HG03039 (cell line): ENCODE measurements at regions not wholly inside any gene's neighbourhood (a gene's known extent, or its start where the extent isn't known, plus 50 kb on each side); places are given as distances from the start of the nearest gene placed in this dataset.
A peak's percentile ranks its signal among the peaks of the same experiment; 100 is the strongest.
"Not testable (repeated sequence)": the region's sequence is repeated elsewhere in the genome, so short reads cannot be mapped to it uniquely, and the experiment has no call there.

Experiments used
- ATAC-seq: cut with Tn5 transposase; IDR thresholded peaks from one replicate; pipeline ENCODE4 v1.9.1; 2021; ENCODE audit warnings: mild to moderate bottlenecking, moderate library complexity; ENCODE audit not compliant: unreplicated experiment

DNA sequence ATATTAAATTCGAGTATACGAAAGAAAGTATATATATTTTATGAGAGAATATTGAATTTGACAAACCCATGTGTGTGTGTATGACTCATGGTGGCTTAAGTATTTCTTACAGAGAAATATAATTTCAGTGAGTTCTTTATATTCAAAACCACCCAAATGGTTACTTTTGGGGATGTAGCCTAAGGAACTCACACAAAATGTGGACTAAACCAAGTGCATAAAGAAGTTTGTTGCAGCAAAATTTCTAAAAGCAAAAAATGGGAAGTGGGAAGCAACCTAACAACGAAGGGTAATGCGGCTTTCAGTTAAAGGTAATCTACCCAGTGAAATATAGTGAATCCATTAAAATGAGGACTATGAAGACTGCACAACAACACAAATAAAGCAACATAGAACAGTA lies 277.1 kb downstream of the EDEM1 start:
- no peak for ATAC-seq

DNA sequence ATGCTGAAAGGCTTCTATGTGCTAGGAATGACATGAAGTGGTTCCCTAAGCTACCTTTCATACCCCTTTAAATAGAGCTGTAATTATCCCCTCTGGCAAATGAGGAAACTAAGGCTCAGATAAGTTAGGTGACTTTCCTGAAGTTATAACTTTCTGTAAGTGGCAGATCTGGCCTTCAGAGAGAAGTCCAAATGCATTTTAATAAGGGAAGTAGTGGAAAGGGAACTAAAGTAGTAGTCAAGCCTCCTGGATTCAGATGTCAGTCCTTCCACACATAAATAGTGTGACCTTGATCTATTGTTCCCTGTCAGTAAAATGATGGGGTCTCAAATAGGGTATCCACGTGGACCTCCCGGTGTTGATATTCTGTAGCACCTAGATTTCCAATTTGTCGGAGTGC lies 277.7 kb downstream of the EDEM1 start:
- no peak for ATAC-seq

DNA sequence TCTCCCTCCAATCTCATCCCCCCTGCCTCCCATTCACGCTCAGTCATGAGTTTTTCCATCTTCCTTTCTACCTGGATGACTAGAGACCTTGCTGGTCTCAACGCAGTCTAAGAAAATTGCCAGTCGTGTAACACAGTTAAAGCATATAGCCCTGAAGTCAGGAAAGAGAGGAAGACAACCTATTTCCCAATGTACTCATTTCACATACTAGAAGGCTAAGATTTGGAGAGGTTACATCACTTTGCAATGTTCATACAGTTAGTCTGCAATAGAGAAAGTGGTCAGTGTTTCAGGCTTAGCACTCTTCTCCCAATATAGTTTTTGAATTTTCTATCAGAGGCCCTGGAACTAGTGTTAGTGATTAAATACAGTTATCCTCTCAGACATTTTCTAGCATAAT lies 278.6 kb downstream of the EDEM1 start:
- ATAC-seq, result no peak

DNA sequence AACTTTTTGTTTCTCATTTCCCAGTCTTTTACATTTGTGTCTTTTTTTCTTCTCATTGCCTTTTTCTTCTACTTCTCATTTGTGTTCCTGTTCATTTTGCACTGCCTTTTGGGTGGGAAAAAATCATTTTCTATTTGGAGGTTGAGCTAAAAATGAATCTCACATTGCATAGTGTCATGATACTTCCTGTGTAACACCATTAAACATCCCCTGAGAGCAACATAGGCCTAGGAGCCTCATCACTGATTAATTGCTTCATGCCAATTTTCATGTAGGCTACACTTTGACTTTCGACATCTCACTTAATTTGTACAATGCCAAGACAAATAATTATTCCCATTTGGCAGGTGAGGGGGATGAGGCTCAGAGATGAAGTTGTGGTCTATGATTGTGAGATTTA lies 279.2 kb downstream of the EDEM1 start:
- ATAC-seq, result no peak

DNA sequence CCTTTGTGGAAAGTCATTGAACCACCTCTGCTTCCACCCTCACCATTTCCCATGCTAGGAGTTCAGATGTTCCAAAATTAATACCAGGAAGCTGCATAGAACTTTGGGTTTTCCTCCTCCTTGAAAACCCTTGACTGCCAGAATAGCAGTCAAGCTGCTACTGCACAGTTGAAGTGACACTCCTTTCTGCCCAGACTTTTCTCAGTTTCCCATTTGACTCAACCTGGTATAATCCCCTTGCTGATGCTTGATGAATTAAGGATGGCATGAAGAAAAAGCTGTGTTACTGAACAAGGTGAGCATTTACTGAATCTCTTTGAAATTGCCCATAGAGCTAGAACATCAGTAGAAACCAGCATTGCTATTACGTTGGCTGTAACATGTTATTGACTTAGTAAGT lies 286.0 kb downstream of the EDEM1 start:
- no peak for ATAC-seq

DNA sequence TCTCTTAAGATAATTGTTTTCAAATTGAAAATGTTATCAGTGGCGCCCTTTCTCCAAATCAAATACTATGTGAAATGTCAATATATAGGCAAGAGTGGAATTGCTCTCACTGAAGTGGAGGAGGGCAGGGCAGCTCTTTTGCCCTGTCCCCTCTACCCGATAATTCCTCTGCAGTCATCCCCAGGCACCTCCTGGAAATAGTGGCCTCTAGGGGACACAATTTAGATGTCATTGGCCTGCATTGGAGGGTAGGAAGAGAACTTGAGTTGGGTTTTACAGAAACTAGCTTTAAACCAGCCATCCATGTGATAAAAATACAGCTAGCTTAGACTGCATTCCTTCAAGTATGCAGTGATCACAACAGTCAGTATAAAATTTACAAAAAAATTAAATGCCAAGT lies 288.9 kb downstream of the EDEM1 start:
- ATAC-seq, result no peak

DNA sequence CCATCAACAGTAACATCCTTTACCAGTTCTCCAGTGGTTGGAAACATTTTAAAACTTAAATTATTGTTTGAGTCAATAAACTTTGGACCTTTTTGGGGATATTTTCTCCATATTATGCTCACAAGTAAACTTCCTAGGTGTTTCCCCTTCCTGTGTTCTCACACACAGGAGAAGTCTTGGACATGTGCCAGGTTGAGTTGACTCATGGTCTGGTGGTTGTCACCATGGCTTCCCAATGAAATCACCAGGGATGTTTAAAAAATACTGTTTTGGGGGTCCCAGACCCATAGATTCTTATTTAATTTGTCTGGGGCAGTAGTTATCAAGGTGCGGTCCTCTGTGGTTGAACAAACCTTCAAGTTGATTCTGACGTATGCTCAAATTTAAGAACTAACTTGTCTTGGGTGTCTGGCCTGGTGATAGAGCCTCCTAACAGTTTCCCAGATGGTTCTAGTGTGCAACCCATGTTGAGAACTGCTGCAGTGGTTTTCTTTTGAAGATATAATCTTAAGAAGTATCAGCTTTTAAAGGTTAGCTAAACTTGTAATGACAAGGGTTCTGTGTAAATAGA lies 291.8 kb downstream of the EDEM1 start:
- no peak for ATAC-seq

DNA sequence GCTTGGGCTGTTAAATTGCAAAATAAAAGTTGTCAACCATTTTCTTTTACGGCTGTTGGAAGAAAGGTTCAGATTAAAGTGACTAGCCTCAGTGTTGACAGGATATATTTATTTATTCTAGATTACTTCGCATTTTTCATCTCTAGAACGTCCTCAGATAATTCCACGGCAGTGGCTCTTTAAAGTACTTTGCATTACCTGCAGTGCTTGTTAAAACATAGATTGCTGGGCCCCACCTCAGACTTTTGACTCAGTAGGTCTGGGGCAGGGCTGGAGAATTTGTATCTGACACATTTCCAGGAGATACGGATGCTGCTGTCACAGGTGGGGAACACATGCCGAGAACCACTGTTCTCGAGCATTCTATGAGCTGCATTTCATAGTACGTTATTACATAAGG lies 292.7 kb downstream of the EDEM1 start:
- ATAC-seq, result no peak

DNA sequence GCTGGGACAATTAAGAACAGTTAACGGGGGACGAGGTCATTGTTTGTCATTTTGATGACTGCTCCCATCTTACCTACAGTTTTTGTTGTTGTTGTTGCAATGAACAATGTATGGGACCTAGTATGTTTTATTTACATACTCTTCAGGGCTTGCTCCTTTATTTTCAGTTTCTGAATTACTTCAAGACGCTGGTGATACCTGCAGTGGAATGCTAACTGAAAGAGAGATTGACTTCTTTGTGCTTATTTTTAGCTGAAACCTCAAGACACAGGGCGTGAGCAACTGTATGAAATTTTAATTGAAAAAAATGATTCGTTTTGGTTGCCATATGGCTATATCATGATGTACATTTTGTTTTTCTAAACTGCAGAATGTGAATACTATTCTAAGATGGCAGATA lies 297.9 kb downstream of the EDEM1 start:
- peak; percentile 95 for ATAC-seq

DNA sequence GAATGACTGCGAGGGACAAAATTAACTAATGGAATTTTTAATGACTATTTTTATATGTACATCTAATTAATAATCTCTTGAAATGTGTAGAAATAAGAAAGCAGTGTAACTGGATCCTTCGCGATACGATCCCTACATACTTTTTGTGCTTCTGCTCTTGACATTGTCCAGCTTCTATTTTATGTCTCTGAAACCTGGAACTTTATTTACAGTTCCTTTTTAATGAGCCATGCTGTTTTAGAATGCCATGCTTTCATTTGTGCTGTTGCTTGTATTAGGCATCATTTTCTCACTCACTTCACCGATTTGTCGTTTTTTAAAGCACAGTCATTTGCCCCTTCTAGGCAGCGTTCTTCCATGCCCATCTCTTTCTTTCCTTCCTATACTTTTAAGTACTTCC lies 301.3 kb downstream of the EDEM1 start:
- no peak for ATAC-seq

DNA sequence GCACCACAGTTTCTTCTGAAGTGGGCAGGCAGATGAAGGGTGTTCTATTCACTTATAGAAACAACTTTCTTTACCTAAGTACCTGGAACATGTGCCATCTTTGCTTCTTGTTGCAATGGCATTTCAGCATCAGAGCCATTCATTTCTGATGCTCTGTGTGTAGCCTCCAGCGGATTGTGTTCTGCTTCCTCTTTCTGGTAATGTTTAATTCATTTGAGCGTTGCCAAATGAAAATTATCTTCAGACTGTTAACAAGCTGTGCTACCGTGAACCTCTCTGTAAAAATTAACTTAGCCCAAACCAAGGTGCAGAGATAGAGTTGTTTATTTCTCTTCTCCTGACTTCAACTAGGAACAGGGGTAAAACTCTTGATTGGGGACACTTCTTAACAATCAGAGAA lies 302.0 kb downstream of the EDEM1 start:
- no peak for ATAC-seq

DNA sequence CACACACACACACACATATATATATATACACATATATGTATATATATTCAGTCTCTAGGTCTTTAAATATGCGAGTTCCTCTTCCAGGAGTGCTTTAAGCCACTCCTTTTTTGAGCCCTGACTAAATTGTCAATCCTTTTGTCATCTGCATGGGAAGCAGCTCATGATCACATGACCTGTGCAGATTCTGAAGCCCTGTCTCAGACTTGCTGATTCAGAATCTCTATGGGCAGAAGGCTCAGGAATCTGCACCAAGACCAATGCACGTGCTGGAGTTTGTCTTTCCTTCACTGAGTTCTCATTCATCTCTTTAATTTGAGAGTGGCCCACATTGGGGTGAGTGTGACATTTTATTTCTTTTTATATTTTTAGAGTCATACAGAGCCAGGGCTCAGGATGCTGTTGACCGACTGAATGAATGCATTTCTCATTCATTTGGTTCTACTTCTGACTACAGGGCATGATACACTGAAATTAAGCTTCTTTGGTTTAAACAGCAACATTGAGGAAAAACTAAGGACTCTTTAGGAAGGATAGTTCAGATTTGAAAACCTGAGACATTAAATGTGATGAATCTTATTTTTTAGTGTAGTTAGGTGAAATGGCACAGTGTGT lies 307.5 kb downstream of the EDEM1 start:
- ATAC-seq, result no peak

DNA sequence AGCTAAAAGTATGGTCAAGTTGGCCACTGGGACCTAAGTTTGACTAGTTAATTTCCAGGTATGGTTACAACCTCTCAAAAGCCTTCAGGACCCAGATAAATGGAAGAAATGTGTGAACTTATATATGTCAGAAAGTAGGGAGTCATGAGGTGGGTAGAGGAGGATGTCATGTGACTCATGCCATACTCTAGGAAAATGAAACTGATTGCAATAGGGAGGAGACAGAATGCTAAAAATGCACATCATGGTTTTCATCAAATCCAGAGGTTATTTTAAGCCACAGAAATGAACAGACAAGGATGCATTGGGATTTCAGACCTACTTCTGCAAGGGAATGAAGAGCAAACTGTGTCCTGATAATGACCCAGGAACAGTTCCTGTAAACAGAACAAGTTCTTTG lies 310.0 kb downstream of the EDEM1 start:
- ATAC-seq, result no peak

DNA sequence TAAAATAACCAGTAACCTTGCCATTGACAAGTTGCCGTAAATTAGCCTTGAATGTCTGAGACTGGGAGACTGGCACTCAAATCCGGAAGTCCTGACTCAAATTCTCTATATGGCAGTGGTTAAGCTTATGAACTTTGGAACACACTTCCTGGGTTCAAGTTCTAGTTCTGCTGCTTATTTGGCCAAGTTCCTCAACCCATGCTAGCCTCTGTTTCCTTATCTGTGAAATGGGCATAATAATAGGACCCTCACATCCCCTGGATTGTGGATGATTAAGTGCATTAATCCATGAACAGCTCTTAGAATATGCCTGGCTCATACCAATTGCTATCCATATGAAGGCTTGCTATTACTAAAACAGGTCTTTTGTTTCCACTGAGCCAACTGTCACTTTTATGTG lies 311.5 kb downstream of the EDEM1 start:
- peak; percentile 31 for ATAC-seq

DNA sequence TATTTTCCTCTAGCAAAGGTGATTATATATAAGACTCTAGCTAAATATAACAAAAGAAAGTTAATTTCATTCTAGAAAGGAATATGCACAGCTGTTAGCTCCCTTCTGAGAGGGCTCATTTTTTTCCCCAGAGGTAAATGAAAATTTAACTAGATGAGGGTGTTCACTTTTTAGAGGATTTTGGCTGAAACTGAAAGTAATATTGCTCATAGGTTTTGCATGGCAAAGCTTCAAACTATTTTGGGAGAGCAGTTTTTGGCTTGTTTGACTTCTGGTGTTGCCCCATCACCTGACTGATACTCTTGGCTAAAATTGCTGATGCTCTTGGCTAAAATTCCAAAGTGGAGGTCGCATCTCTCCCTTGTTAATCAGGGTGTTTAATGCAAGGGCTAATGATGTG lies 311.9 kb downstream of the EDEM1 start:
- peak; percentile 83 for ATAC-seq

DNA sequence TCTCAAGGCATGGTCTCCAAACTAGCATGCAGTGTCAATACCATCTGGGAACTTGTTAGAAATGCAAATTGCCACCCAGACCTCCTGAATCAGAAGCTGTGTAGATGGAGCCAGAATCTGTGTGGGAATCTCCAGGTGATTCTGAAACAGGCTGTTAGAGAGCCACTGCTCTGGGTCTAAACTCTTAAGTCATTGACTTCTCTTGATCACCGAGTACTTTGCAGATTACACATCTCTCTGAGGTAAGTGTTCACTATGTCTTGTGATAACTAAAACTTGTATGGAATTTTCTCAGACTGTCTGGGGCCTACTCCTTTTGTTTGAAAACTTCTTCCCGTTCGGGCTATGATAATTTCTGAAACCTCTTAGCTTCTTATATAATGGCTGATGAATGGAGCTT lies 315.6 kb downstream of the EDEM1 start:
- no peak for ATAC-seq

DNA sequence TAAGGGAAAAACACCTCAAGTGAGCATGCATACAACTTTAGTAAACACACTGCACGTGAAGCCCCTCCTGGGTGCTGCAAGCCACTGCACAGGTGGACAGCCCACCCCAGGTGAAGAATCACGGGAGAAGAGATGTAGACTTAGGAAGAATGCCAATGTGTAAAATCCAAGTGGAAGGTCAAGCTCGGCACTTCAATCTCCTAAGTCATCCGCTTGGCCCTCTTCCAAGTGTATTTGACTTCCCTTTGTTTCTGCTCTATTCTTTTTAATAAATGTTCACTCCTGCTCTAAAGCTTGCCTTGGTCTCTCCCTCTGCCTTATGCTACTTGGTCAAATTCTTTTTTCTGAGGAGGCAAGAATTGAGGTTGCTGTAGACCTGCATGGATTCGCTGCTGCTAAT lies 316.6 kb downstream of the EDEM1 start:
- ATAC-seq, result no peak

DNA sequence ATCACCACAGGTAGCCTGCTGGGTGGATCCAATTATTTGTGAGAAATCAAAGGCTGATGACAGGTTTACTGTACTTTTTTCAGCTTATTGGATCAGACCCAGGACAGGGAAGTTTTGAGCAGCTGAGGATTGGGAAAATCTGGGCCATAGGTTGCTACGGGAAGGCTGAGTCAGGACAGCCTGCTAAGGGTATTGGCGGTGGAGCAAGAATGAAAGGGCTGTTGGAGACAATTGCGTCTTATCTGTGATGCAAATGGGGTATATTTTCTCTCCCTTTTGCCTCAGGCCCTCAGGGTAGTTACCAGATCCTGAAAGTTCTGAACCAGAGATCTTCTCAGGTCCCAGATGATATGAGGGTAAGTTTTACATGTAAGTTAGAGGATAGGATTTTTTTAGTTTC lies 317.7 kb downstream of the EDEM1 start:
- no peak for ATAC-seq

DNA sequence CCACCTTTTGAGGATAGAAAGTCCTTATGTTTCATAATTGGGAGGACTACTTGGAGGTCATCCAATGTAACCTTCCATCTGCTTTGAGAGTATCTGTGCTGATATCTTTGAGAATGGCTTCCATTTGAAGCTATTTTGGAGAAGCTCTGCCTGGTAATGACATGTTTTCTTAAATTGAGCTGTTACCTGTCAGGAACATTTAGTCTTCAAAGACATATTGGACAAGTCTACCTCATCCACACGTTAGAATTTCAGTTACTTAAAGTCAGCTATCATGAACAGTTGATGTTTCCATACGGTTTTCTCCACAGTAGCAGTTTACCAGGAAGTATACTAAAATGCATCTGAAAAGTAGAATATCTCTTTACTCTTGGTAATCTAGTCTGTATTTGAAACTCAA lies 318.5 kb downstream of the EDEM1 start:
- ATAC-seq, result no peak

DNA sequence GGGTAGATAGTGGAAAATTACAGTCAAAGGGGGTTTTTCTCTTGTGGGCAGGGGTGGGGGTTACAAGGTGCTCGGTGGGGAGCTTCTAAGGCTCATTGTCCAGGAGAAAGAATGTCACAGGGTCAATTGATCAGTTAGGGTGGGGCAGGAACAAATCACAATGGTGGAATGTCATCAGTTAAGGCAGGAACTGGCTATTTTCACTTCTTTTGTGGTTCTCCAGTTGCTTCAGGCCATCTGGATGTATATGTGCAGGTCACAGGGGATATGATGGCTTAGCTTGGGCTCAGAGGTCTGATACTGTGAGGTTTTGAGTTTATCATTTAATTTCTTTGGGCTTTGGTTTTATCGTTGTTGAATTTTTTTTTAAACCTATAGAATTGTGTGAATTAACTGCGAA lies 321.4 kb downstream of the EDEM1 start:
- not testable (repeated sequence) for ATAC-seq

DNA sequence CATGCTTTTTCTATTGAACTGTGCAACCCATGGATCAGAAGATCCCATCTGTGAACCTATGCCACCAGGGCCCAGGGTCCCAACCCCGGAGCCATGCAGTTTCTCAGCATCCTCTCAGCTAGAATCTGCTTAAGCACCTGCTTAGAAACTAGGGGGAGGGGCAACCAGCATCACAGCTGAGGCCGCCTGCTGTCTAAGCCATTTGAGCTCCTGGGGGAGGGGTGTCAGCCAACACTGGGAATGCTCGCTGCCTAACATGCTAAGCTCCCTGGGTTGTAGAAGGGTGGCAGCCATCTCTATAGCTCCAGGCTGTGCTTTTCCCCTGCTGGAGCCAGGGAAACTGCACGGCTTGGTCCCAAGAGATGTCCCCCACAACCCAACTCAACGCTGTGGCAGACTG lies 322.8 kb downstream of the EDEM1 start:
- ATAC-seq, result no peak

DNA sequence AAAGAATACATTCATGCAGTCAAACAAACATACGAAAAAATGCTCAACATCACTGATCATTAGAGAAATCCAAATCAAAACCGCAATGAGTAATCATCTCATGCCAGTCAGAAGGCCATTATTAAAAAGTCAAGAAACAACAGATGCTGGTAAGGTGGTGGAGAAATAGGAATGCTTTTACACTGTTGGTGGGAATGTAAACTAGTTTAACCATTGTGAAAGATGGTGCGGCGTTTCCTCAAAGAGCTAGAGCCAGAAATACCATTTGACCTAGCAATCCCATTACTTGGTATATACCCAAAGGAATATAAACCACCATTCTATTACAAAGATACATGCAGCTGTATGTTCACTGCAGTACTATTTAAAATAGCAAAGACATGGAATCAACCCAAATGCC lies 330.4 kb downstream of the EDEM1 start:
- ATAC-seq, result no peak

DNA sequence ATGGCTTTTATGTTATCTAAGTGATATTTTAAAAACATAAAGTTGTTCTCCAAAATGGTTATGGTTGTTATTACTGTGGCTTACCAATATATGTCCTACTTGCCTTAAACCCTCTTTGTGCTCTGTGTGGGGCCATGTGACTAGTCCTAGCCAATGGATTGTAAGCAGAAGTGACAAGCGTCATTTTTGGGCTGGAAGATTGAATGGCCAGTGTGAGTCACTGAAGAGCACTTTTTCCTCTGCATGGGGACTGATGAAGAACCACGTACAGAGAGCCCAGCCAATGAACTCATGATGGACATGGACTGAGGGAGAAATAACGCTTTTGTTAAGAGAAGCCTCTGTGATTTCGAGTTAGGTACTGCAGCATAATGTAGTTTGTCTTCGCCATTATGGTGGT lies 332.7 kb downstream of the EDEM1 start:
- no peak for ATAC-seq
